ENCODE measurements at regions not wholly inside any gene's neighbourhood (a gene's known extent, or its start where the extent isn't known, plus 50 kb on each side); places are given as distances from the start of the nearest gene placed in this dataset.

GRCh38 chr6:43957273-43957672 is 170.0 kb downstream of the MRPL14 start:
- TF ChIP-seq, protein P1, sequence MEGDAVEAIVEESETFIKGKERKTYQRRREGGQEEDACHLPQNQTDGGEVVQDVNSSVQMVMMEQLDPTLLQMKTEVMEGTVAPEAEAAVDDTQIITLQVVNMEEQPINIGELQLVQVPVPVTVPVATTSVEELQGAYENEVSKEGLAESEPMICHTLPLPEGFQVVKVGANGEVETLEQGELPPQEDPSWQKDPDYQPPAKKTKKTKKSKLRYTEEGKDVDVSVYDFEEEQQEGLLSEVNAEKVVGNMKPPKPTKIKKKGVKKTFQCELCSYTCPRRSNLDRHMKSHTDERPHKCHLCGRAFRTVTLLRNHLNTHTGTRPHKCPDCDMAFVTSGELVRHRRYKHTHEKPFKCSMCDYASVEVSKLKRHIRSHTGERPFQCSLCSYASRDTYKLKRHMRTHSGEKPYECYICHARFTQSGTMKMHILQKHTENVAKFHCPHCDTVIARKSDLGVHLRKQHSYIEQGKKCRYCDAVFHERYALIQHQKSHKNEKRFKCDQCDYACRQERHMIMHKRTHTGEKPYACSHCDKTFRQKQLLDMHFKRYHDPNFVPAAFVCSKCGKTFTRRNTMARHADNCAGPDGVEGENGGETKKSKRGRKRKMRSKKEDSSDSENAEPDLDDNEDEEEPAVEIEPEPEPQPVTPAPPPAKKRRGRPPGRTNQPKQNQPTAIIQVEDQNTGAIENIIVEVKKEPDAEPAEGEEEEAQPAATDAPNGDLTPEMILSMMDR (IDR thresholded peaks at IDR 0.05): no peak
- TF ChIP-seq REST (IDR thresholded peaks at IDR 0.05; ENCODE audit: insufficient read depth in 1 of 2, low read depth in 2 of 2, low read length in 1 of 2) (no peak), POLR2AphosphoS5 (IDR thresholded peaks at IDR 0.05; ENCODE audit: low read depth, low read length) (no peak), TCF7L2 (IDR thresholded peaks at IDR 0.05; ENCODE audit: low read depth, low read length) (no peak), SIN3A (IDR thresholded peaks at IDR 0.05; ENCODE audit: borderline replicate concordance, insufficient read depth, low read depth, low read length) (no peak)

Measured in Panc1 (cell line).